Karpas-422 (cell line): ENCODE measurements at regions not wholly inside any gene's neighbourhood (a gene's known extent, or its start where the extent isn't known, plus 50 kb on each side); places are given as distances from the start of the nearest gene placed in this dataset.
"Not testable (repeated sequence)": the region's sequence is repeated elsewhere in the genome, so short reads cannot be mapped to it uniquely, and the experiment has no call there.

Experiments used
- DNase-seq: peaks from one replicate; pipeline ENCODE4 v3.0.0-alpha.2; 2015
- H2AFZ ChIP-seq: fragments of 200-600 bp; sonication (generic); 2 replicates; pipeline ENCODE4 v1.6.1; 2014; ENCODE audit warnings: antibody characterized with exemption, low read length, mixed read lengths
- H3K27ac ChIP-seq: fragments of 200-600 bp; sonication (generic); 2 replicates; pipeline ENCODE4 v1.5.1; 2014; ENCODE audit warnings: mild to moderate bottlenecking, low read length, moderate library complexity
- H3K27me3 ChIP-seq: fragments of 200-600 bp; sonication (generic); 2 replicates; pipeline ENCODE4 v1.6.1; 2014; ENCODE audit warnings: low read length, mixed read lengths
- H3K36me3 ChIP-seq: fragments of 200-600 bp; sonication (generic); 2 replicates; pipeline ENCODE4 v1.6.1; 2014; ENCODE audit warnings: low read length, mixed read lengths; ENCODE audit not compliant: insufficient read depth
- H3K4me1 ChIP-seq: fragments of 200-600 bp; sonication (generic); 2 replicates; pipeline ENCODE4 v1.6.1; 2014; ENCODE audit warnings: mild to moderate bottlenecking, low read length, mixed read lengths
- H3K4me2 ChIP-seq: fragments of 200-600 bp; sonication (generic); 2 replicates; pipeline ENCODE4 v1.6.1; 2014; ENCODE audit warnings: low read length, low read depth, mild to moderate bottlenecking; ENCODE audit not compliant: poor library complexity, severe bottlenecking
- H3K4me3 ChIP-seq: fragments of 200-600 bp; sonication (generic); 2 replicates; pipeline ENCODE4 v1.5.1; 2014; ENCODE audit warnings: mild to moderate bottlenecking, antibody characterized with exemption, low read length, mixed read lengths
- H3K79me2 ChIP-seq: fragments of 200-600 bp; sonication (generic); 2 replicates; pipeline ENCODE4 v1.6.1; 2014; ENCODE audit warnings: mild to moderate bottlenecking, low read length, mixed read lengths
- H3K9ac ChIP-seq: fragments of 200-600 bp; sonication (generic); 2 replicates; pipeline ENCODE4 v1.6.0; 2014; ENCODE audit warnings: low read length
- H3K9me2 ChIP-seq: fragments of 200-600 bp; sonication (generic), shearing (Covaris generic); replicated peaks from 2 replicates; pipeline ENCODE4 v1.6.0; 2014; ENCODE audit warnings: mild to moderate bottlenecking, low read length, moderate library complexity; ENCODE audit not compliant: insufficient read depth
- H3K9me3 ChIP-seq: fragments of 300-700, 200-600 bp; sonication (generic); 2 replicates; pipeline ENCODE4 v1.6.1; 2014; ENCODE audit warnings: low read length, mixed read lengths
- H4K20me1 ChIP-seq: fragments of 200-600 bp; sonication (generic); 2 replicates; pipeline ENCODE4 v1.6.1; 2014; ENCODE audit warnings: mild to moderate bottlenecking, antibody characterized with exemption, low read length, low read depth; ENCODE audit not compliant: insufficient read depth

DNA sequence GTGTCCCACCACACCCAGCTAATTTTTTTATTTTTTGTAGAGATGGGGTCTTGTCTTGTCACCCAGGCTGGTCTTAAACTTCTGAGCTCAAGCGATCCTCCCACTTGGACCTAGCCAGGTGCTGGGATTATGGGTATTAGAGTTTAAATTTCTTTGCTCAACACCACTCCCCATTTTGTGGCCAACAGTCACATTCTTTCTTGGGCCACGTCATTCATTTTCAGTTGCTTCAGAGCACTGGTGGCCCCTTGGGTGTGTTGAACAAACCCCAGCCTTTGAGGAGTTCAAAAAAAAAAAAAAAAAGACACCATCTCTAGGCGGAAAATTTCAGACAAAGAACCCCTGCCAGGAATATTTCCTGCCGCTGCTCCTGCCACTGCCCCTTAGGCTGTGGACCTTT, 77.0 kb downstream of the SPDYE17 start:
- not testable (repeated sequence) for H3K27me3 ChIP-seq, DNase-seq, H3K4me2 ChIP-seq, H3K79me2 ChIP-seq, H3K4me1 ChIP-seq, H3K9me3 ChIP-seq, H3K9me2 ChIP-seq, H2AFZ ChIP-seq, H4K20me1 ChIP-seq, H3K4me3 ChIP-seq, H3K36me3 ChIP-seq, H3K27ac ChIP-seq, H3K9ac ChIP-seq

GRCh38 chr7:76944603-76945002, 87.6 kb downstream of the SPDYE17 start:
- H3K4me2 ChIP-seq, H3K27me3 ChIP-seq, H3K4me1 ChIP-seq, H3K36me3 ChIP-seq, H2AFZ ChIP-seq, H3K9me3 ChIP-seq, DNase-seq, H3K79me2 ChIP-seq, H3K9me2 ChIP-seq, H3K27ac ChIP-seq, H3K9ac ChIP-seq, H4K20me1 ChIP-seq, H3K4me3 ChIP-seq: not testable (repeated sequence)

- H3K4me3 ChIP-seq, DNase-seq, H3K4me1 ChIP-seq, H3K9me3 ChIP-seq, H3K9me2 ChIP-seq, H3K4me2 ChIP-seq, H3K9ac ChIP-seq, H3K36me3 ChIP-seq, H3K27me3 ChIP-seq, H4K20me1 ChIP-seq, H3K79me2 ChIP-seq, H2AFZ ChIP-seq, H3K27ac ChIP-seq: not testable (repeated sequence)
Measured at GRCh38 chr7:76941809-76942765, 90.1 kb downstream of the SPDYE17 start.

DNA sequence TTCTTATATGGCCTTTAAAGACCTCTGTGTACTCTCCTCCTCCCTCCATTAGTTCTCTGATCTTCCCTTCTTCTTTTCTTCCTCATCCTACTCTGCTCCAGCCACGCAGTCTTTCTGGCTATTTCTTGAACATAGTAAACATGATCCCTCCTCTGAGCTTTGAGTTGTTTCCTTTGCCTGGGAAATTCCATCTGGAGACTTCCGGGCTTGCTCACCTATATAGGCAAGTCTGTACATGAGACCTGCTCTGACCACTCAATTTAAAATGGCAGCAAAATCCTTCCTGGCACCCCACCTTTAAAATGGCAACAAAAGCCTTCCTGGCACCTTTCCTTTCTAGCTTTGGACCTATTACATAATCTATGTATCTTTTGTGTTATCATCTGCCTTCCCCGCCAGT, 94.4 kb downstream of the SPDYE17 start:
- not testable (repeated sequence) for H3K9ac ChIP-seq, H3K36me3 ChIP-seq, H3K9me3 ChIP-seq, H3K27ac ChIP-seq, H3K27me3 ChIP-seq, DNase-seq, H3K79me2 ChIP-seq, H3K4me1 ChIP-seq, H3K9me2 ChIP-seq, H4K20me1 ChIP-seq, H3K4me3 ChIP-seq, H3K4me2 ChIP-seq, H2AFZ ChIP-seq

DNA sequence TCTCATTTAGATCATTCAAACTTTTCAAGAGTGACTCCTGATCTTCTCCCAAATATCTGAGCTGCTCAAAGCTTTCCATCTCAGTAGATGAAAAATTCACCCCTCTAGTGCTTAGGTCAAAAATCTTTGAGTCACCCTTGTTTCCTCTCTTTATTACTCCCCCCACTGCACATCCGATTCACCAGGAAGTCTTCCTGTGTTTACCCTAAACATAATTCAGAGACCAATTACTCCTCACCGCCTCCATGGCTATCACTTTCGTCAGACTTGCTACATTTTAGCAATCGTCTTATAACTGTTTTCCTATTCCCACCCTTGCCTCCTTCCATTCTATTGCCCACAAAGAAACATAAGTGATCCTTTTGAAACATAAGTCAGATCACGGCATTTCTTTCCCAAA, 94.8 kb downstream of the SPDYE17 start:
- not testable (repeated sequence) for H3K27ac ChIP-seq, H3K4me1 ChIP-seq

GRCh38 chr7:76936346-76936745, 95.8 kb downstream of the SPDYE17 start:
- not testable (repeated sequence) for H3K9me3 ChIP-seq, DNase-seq, H3K9me2 ChIP-seq, H3K79me2 ChIP-seq, H3K4me3 ChIP-seq, H3K27me3 ChIP-seq, H3K9ac ChIP-seq, H2AFZ ChIP-seq, H3K27ac ChIP-seq, H3K4me2 ChIP-seq, H3K36me3 ChIP-seq, H4K20me1 ChIP-seq, H3K4me1 ChIP-seq

More for the DNA sequence above, 94.8 kb downstream of the SPDYE17 start:
- H2AFZ ChIP-seq, DNase-seq, H3K36me3 ChIP-seq, H3K4me2 ChIP-seq, H3K9ac ChIP-seq, H3K4me3 ChIP-seq, H3K27me3 ChIP-seq, H4K20me1 ChIP-seq, H3K79me2 ChIP-seq, H3K9me3 ChIP-seq, H3K9me2 ChIP-seq: not testable (repeated sequence)

DNA sequence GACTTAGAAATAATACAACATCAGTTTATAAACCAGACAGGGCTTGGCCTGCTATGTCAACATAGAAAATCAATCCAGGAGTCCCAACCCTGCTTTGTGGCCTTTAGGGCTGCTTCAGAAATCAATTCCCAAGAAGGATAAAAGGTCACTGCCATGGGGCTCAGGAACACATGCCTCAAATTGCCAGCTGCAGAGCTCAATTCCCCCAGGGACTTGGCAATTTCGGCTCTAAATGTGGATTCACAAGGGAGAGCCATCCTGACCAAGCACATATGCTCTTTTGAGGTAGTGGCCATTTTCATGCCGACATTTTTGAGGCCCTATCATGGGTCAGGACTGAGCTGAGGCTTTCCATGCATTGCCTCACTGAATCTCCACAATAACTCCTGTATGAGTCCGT, 97.5 kb downstream of the SPDYE17 start:
- H4K20me1 ChIP-seq, H3K79me2 ChIP-seq, H3K9me2 ChIP-seq, H3K4me2 ChIP-seq, H2AFZ ChIP-seq, H3K4me3 ChIP-seq, H3K36me3 ChIP-seq, DNase-seq, H3K27me3 ChIP-seq, H3K27ac ChIP-seq, H3K9ac ChIP-seq, H3K4me1 ChIP-seq, H3K9me3 ChIP-seq: not testable (repeated sequence)

DNA sequence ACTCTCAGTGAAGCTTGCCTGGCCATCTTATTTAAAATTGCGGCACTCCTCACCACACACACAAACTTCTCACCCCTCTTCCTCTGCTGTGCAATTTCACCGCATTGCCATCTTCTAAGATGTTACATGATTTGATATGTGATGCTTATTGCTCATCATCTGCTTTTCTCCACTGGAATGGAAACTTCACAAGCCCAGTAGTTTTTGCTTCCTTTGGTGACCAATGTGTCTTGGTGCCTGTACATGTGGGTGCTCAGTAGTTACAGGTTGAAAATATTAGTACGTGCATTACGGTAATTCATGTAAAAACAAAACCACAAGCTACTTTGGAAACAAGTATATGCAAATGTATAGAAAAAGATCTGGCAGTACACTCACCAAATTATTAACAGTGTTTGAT, 99.2 kb downstream of the SPDYE17 start:
- not testable (repeated sequence) for DNase-seq, H4K20me1 ChIP-seq, H3K79me2 ChIP-seq, H3K9me3 ChIP-seq, H3K9me2 ChIP-seq, H3K4me2 ChIP-seq, H3K27me3 ChIP-seq, H3K9ac ChIP-seq, H2AFZ ChIP-seq, H3K36me3 ChIP-seq, H3K27ac ChIP-seq, H3K4me1 ChIP-seq, H3K4me3 ChIP-seq
